ENCODE measurements at regions not wholly inside any gene's neighbourhood (a gene's known extent, or its start where the extent isn't known, plus 50 kb on each side); places are given as distances from the start of the nearest gene placed in this dataset.
"Not testable (repeated sequence)": the region's sequence is repeated elsewhere in the genome, so short reads cannot be mapped to it uniquely, and the experiment has no call there.

DNA sequence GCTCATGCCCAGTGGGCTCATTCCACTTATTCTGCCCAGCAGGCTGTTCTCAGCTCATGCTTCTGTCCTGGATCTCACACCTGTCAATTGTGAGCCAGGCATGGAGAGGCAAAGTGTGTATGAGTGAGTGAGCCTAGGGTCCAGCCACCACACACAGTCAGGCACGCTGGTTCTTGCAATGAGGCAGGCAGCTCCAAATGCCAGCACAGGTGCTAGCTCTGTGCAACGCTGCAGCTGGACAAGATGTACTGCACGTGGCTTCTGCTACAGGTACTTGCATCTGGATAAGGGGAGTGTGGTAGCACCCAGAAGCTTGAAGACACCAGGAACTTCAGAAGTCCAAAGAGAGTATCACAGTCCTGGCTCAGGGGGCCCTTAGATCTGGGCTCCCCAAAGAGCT, 1249.4 kb upstream of the IGFBP7 start:
- DNase-seq = no peak

DNA sequence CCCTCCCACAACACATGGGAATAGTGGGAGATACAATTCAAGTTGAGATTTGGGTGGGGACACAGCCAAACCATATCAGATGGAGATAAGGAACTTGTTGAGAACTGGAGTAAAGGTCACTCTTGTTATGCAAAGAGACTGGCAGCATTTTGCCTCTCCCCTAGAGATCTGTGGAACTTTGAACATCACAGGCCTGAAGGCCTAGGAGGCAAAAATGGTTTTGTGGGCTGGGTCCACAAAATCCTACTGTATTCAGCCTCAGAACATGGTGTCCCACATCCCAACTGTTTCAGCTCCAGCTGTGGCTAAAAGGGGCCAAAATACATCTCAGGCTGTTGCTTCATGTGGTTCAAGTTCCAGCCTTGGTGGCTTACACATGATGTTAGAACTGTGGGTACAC, 1247.8 kb upstream of the IGFBP7 start:
- no peak for DNase-seq

DNA sequence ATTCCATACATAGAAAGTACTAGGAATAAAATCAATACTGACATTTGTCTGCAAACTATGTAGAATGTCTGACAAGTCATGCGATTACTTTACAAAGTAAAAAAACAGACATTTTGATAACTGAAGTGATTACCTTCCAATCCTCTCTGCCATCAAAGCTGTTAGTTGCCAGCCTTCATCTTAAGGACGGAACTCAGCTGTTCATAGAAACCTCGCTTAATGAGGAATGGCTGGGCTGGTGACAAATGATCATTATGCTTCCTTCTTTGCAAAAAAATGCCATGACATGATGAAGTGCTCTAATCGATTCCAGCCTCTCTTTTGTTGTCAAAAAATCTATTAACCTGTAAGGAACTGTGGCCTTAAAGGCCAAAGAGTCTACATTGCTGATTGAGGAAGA, 1214.9 kb upstream of the IGFBP7 start:
- no peak for DNase-seq

DNA sequence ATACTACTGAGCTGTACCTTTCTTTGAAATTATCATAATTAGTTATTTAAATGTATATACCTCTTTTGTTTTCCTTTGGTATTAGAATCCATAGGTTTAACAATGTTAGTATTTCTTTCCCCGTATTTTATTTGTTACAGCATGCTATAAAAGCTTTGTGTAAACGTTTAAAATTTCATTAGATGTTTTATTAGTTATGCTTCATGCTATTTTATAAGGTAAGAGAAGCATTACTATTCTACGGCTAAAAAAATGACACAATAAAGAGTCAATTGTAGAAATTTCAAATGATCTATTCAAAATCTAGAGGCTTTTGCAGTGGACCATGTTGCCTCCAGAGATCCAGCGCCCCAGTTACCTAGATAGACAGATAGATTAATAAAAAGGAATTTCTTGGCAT, 1203.3 kb upstream of the IGFBP7 start:
- no peak for DNase-seq

DNA sequence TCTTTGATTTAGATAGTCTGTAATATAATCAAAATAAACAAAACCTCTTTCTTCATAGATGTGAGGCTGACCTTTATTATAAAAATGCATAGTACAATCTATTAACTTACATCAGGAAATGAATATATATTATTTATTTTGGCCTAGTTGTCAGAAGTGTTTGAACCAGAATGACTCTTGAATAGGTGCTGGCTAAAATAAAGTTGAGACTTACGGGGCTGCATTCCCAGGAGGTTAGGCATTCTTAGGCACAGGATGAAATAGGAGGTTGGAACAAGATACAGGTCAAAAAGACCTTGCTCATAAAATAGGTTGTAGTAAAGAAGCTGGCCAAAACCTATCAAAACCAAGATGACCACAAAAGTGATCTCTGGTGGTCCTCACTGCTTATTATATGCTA, 1193.3 kb upstream of the IGFBP7 start:
- DNase-seq = no peak

DNA sequence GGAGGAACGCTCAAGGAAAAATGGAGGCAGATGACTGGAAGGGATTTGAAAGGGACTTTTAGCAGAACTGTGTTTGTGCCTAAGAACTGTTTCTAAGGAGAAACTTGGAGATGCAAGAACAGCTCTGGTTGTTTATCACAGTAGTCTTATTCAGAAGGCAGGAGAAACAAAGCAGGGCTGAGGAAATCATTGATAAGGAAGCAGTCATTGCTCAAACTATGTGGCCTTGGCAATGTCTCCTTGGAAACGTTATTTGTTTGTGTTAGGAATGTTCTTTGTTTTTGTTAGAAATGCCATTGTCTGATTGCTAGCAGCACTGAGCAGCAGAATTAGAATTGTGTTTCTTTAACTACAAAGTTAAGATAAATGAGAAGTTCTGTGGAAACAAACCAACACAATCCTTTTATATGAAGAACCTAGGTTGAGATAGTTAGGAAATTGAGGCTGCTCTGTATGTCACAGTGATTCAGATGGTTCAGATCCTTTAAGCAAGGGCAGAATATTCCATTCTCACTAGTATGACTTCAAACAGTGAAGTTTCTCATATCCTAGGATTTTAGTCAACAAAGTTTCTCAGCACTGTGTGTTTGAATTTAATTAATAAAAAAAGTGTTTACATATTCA, 1191.3 kb upstream of the IGFBP7 start:
- DNase-seq = no peak

DNA sequence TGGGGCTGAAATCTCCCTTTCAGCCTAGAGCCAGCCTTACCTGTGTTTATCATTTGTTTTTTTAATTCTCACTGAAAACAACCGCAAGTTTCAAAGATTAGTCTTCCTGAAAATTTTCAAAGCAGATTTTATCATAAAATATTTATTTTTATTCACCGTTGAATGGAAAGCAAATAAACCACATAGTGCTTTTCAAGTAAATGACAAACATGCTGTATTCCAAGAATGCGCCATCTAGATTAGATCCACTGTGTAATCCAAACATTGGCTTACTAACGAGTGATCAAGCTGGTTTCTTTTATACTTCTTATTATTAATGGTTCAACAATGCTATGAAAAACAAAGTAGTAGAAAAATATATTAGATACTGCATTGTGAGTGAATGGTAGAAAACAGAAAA, 1176.2 kb upstream of the IGFBP7 start:
- DNase-seq = no peak

DNA sequence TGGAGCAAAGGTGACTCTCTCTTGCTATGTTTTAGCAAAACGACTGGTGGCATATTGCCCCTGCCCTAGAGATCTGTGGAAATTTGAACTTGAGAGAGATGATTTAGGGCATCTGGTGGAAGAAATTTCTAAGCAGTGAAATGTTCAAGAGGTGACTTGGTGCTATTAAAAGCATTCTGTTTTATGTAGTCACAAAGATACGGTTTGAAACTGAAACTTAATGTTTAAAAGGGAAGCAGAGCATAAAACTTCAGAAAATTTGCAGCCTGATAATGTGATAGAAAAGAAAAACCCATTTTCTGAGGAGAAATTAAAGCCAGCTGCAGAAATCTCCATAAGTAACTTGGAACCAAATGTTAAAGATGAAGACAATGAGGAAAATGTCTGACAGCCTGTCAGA, 1170.7 kb upstream of the IGFBP7 start:
- not testable (repeated sequence) for DNase-seq

DNA sequence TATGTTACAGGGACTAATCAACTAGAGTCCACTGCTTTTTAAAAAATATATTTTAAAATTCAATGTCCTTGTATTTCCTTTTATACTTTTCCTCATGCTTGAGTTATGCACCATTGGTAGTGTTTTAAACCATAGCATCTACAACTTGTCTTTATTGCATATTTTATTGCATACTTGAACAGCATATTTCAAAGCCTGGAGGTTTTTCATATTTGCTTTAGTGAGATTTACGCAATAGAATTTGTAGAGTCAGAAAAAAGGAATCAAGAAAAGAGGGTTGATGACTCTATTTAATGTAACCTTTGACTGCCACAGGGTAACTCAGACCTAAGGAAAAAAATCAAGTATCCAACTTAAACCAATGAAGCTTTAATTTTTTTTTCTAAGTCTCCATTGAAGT, 1165.7 kb upstream of the IGFBP7 start:
- no peak for DNase-seq

DNA sequence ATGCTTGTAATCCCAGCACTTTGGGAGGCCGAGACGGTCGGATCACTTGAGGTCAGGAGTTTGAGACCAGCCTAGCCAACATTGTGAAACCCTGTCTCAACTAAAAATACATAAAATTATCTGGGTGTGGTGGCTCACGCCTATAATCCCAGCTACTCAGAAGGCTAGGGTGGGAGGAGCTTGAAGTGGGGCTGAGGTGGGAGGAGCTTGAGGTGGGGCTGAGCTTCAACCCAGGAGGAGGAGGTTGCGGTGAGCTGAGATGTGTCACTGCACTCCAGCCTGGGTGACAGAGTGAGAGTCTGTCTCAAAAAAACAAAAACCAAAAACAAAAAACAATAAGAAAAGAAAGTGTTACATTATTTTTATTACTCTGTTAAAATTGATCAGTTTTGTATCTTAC, 1164.4 kb upstream of the IGFBP7 start:
- no peak for DNase-seq

DNA sequence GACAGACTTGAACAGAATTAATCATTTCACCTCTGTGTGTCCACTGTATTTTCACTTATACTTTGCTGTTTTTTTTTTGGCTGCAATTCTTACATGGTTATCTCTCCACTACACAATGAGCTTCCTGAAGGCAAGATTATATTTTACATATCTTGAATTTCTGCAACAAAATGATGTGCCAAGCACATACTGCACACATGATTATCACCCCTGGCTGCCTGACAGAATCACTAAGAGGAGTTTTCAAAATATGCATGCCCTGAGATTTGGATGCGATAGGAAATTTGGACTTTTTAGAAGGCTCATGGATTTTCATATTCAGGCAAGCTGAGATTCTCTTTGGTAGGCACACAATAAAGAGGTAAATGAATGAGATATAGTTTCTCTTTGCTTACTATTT, 1162.1 kb upstream of the IGFBP7 start:
- no peak for DNase-seq

DNA sequence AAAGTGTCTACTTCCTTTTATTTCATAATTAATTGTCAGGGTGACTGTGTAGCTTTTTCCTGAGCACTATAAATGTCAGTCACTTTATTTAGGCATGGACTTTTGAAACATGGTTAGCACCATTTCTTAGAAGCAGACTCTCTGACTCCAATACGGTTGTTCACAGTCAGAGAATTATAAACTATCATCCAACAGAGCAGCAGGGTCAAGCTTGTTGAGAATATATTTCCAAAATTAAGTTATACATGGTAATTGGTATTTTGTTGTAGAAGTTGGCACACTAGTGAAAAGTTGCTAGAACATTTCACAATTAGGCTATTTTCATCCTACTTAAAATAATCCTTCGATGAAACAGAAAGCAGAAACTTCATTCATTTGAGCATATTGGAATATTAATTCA, 1155.5 kb upstream of the IGFBP7 start:
- no peak for DNase-seq

DNA sequence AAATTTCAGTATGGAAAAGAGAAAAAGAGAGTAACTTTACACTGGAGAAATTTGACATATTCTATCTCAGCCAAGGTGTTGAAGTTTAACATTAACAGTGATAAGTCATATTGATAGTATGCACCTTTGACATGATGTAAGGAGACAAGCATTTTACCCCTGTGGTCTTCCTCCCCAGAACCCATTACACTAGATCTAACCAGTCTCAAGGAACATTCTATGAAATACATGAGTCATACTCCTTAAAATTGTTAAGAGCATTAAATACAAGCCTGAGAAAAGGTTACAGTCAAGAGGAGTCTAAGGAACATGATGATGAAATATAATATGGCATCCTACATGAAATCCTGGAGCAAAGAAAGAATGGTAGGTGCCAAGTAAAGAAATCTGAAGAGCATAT, 1151.3 kb upstream of the IGFBP7 start:
- DNase-seq = no peak

DNA sequence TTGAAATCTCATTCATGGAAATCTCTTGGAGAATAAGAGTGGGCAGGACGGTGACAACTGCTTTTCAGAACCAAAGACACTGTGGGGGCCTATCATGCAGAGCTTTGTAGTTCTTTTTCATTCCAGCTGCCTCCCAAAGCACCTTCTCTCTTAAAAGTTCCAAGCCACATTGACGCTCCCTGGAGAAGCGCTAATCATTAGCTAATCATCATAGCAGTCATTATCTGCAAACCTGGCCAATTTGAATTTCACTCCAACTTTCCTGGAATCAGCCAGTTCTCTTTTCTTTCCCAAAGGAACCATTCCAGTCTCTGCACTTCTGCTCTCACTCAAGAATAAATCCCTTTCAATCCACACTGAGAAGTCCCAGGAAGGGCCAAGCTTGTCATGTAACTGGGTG, 1144.1 kb upstream of the IGFBP7 start:
- DNase-seq = no peak

DNA sequence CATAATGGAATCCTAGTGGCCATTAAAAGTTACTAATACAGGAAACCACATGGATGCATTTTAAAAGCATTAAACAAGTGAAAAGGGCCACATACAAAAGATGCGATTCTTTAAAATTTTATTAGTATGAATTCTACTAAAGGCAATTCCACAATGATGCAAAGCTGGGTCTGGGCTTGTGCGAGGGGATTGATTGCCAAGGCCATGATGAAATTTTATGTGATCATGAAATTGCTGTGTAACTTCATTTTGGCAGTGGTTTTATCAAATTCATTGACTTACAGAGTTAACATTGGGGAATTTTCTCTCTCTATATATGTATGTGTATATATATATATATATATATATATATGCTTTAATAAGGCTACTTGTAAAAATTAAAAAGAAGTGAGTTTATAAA, 1142.5 kb upstream of the IGFBP7 start:
- DNase-seq = no peak

DNA sequence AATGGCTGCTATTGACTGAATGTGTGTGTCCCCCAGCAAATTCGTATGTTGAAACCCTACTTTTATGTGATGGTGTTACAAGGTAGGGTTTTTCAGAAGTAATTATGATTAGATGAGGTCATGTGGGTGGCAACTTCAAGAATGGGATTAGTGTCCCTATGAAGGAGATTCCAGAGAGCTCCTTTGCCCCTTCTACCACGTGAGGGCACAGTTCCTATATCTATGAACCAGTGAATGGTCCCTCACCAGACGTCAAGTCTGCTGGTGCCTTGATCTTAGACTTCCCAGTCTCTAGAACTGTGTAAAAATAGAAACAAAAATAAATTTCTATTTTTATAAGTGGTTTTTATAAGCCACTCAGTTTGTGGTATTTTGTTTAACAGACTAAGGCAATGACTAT, 1137.6 kb upstream of the IGFBP7 start:
- DNase-seq = no peak

DNA sequence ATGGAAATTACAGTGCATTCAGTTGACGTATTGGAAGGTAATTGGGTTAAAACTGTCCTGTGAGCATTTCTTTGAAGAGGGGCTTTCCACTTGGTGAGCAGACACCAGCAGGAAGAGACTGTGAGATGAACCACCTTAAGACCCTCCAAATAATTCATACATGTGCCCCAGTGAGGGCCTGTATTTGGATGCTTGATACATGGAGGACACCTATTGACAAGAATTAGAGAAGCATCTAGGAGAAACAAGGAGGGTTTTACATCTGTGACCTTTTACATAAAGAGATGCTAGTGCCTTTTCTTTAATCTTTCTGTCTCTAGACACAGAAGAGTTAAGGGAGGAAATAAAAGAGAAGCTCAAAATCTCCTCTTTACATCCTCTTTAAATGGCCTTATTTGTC, 1115.3 kb upstream of the IGFBP7 start:
- DNase-seq = no peak

DNA sequence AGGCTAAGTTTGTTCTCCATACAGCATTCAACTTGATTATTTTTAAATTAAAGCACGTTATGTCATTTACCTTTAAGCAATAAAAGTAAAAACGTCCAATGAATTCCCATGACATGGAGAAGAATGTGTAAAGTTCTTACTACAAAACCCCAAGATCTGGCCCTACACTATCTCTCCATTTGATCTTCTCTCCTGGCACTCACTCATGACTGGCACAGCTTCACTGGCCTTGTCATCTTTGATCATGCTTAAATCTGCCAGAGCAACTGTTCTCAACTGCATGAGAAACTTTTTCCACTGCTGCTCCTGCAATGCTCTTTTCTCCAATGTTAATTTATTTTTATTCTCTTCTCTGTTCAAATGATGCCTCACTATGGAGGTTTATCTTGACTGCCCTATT, 1109.0 kb upstream of the IGFBP7 start:
- DNase-seq = no peak

DNA sequence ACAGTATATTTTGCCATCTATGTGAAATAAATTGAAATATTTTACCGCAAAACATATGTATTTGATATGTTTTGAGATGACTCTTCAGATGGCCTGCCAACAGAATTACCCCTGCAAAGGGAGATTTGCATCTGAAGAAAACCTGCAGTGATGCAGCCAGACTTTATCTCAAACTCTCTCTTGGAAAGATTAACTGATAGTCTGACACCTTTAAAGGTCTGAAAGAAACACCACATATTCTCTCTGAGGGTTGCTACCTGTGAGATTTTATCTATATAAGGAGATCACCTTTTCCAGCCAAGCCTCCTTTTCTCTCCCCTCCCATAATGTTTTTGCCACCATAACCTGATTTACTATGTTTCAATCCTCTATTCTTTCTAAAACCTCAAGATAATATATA, 1106.3 kb upstream of the IGFBP7 start:
- DNase-seq = no peak

DNA sequence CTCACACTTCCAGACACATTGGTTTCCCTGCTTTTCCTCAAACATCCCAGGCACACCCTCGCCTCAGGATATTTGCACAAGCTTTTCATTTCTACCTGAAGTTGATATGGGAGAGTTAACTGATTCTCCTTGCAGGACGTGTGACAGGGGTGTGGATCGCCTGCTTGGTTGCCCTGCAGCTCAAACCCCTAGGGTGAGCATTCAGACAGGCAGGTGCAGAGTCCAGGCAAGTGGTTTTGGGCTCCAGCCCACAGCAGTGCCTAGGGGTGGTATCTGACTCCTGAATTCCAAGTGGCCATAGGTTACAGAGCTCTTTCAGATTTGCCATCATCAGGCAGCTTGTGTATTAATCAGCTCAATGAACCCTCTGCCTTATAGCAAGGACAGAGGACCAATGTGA, 1104.2 kb upstream of the IGFBP7 start:
- DNase-seq = no peak

DNA sequence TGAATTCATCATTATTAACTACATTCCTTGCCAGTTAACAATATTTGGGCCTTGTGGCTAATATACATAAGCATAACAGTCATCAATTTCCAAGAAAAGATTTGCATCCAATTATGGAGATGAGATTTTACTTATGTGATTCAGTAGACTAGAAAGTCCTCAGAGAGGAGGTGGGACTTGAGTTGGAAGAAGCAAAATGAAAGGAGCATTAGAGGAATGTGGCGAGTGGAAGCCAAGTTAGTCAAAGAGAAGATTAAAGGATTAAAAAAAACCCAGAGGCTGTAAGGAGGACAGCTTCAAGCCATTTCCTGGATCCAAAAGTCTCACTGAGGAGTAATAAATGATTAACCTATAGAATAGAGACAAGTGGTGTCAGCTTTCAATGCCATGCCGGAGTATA, 1099.4 kb upstream of the IGFBP7 start:
- no peak for DNase-seq

DNA sequence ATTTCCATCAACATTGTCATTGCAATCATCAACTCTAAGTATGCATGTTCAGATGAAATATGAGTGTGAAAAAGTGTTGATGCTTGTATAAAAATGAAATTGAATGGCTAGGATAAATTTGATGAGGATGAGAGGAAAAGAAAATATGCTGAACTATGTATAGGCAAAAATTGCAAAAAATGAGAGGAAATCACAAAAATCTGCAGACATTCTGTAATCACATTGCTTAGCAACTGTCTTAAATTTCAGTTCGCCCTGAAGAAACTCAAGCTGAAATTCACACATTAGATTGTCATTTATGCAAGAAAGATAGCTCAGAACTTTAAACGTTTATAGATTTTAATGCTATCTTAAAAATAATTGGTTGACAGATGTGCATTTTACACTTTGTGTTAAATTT, 1098.8 kb upstream of the IGFBP7 start:
- DNase-seq = no peak

DNA sequence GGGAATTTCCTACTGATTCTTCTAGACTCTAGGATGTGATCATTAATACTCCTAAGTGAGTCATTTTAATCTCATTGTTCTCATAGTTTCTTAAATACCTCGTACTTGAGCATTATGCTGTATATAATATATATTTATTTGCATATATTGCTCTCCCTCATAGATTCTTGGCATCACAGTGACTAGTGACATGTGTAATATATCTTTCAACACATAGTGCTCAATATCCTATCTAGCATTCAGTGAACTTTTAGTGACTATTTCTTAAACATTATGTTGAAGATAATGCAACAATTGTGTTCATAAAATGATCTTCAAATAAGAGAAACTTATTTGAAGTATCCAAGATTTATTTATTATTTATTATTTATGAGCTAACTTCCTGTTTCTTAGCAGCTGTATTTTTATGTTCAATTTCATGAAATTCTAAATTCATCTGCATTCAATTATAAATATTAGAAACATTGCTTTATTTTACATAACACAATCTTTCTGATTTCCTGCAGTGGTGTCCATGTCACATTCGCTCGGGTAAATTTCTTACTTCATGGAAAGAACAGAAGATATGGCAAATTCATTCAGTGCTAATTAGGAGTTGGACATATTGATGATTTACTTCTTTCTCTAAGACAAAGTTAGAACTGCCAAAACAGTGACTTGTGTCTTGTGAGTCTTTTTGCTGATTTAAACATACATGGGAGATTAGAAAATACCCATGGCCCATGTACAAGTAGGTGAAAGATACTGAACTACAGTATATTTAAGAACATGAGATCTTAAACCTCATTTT, 1095.5 kb upstream of the IGFBP7 start:
- DNase-seq = no peak

DNA sequence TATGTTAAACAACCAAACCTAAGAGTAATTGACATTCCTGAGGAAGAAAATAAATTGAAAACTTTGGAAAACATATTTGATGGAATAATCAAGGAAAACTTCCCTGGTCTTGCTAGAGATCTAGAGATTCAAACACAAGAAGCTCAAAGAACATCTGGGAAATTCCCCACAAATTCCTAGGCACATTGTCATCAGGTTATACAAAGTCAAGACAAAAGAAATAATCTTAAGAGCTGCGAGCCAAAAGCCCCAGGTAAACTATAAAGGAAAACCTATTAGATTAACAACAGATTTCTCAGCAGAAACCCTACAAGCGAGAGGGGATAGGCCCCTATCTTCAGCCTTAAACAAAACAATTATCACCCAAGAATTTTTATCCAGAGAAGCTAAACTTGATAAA, 1082.0 kb upstream of the IGFBP7 start:
- DNase-seq = no peak

DNA sequence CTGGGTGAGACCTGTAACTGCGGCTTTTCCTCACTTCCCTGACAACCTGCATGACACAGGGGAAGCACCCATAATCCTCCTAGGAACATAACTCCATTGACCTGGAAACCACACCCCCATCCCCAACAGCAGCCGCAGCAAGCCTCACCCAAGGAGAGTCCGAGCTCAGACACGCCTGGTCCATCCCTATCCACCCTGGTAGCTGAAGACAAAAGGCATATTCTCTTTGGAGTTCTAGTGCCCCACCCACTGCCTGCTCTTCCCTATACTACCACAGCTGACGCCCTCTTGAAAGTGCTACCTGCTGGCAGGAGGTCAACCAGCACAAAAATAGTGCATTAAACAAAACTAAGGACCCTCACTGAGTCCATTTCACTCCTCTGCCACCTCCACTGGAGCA, 1080.9 kb upstream of the IGFBP7 start:
- DNase-seq = no peak

Measured in CD4-positive, alpha-beta T cell treated with Interleukin-17A for 1 hour (primary cell).